Upper lobe of left lung (tissue), 4 donors: ENCODE measurements at regions not wholly inside any gene's neighbourhood (a gene's known extent, or its start where the extent isn't known, plus 50 kb on each side); places are given as distances from the start of the nearest gene placed in this dataset.

Source experiments
- CTCF ChIP-seq, 6 experiments: fragments of 450-650 bp in 4 of 6; fragments of 200-600 bp in 2 of 6; sonication (generic) in 2 of 6; IDR thresholded peaks; one replicate each; pipeline ENCODE4 v1.5.1; 2016 to 2019; ENCODE audit warnings: antibody characterized with exemption in 6 of 6
- EP300 ChIP-seq, 4 donors: sonication (generic); formaldehyde crosslinking; IDR thresholded peaks; one replicate each; pipeline ENCODE4 v1.5.1; 2017; ENCODE audit warnings: antibody characterized with exemption in 4 of 4, control low read depth in 2 of 4
- POLR2A ChIP-seq, 4 donors: fragments of 450-650 bp; IDR thresholded peaks; one replicate each; pipeline ENCODE4 v1.5.1; 2016 to 2017; ENCODE audit warnings: antibody characterized with exemption in 4 of 4, mild to moderate bottlenecking in 2 of 4

- no peak for TF ChIP-seq POLR2A (IDR thresholded peaks at IDR 0.05)
- no peak for TF ChIP-seq CTCF (IDR thresholded peaks at IDR 0.05)
- no peak for TF ChIP-seq EP300 (IDR thresholded peaks at IDR 0.05)
These were observed 67.9 kb upstream of the THBS2 start for GRCh38 chr6:169321546-169321945.
